Liver (tissue), 8 donors: ENCODE measurements at regions not wholly inside any gene's neighbourhood (a gene's known extent, or its start where the extent isn't known, plus 50 kb on each side); places are given as distances from the start of the nearest gene placed in this dataset.

Experiments
- DNase-seq: peaks from one replicate; pipeline ENCODE4 v3.0.0-alpha.2; 2017; ENCODE audit warnings: low spot score
- H3K27ac ChIP-seq, 2 donors: one replicate each; pipeline ENCODE4 v1.7.0; 2013; ENCODE audit warnings: inconsistent platforms in 2 of 2, low read length in 2 of 2, control low read depth in 1 of 2, low read depth in 1 of 2, mild to moderate bottlenecking in 1 of 2
- H3K27me3 ChIP-seq, 4 donors: one replicate each; pipeline versions ENCODE4 v1.6.1 to v1.7.0; 2013; ENCODE audit warnings: low read length in 3 of 4, inconsistent platforms in 1 of 4, mild to moderate bottlenecking in 1 of 4, moderate library complexity in 1 of 4; ENCODE audit not compliant: control insufficient read depth in 4 of 4, insufficient read depth in 4 of 4
- H3K36me3 ChIP-seq, 4 donors: one replicate each; pipeline versions ENCODE4 v1.6.1 to v1.7.0; 2013; ENCODE audit warnings: low read length in 3 of 4, mild to moderate bottlenecking in 3 of 4, low read depth in 1 of 4, moderate library complexity in 1 of 4; ENCODE audit not compliant: control insufficient read depth in 4 of 4, insufficient read depth in 3 of 4
- H3K4me1 ChIP-seq, 4 donors: one replicate each; pipeline versions ENCODE4 v1.6.1 to v1.7.0; 2013; ENCODE audit warnings: low read length in 3 of 4, mild to moderate bottlenecking in 3 of 4, moderate library complexity in 1 of 4; ENCODE audit not compliant: control insufficient read depth in 4 of 4, insufficient read depth in 4 of 4
- H3K4me3 ChIP-seq, 3 donors: one replicate each; pipeline versions ENCODE4 v1.6.1 to v1.7.0; 2013; ENCODE audit warnings: low read length in 3 of 3, control low read depth in 1 of 3, low read depth in 1 of 3, mild to moderate bottlenecking in 1 of 3
- H3K9ac ChIP-seq, 2 donors: one replicate each; pipeline ENCODE4 v1.7.0; 2013; ENCODE audit warnings: low read length in 2 of 2, mild to moderate bottlenecking in 2 of 2, moderate library complexity in 2 of 2, control low read depth in 1 of 2, low read depth in 1 of 2
- H3K9me3 ChIP-seq, 4 donors: one replicate each; pipeline versions ENCODE4 v1.6.1 to v1.7.0; 2013; ENCODE audit warnings: low read length in 3 of 4; ENCODE audit not compliant: control insufficient read depth in 4 of 4
- ATF3 ChIP-seq: IDR thresholded peaks from 2 replicates; pipeline ENCODE4 v1.6.1; 2016; ENCODE audit warnings: antibody characterized with exemption
- EGR1 ChIP-seq, 2 donors: IDR thresholded peaks; 2 replicates each; pipeline ENCODE4 v1.6.1; 2016 to 2018; ENCODE audit warnings: antibody characterized with exemption in 2 of 2, low read depth in 2 of 2
- FOXA1 ChIP-seq: IDR thresholded peaks from 2 replicates; pipeline ENCODE4 v1.6.1; 2016; ENCODE audit warnings: antibody characterized with exemption
- FOXA2 ChIP-seq: IDR thresholded peaks from 2 replicates; pipeline ENCODE4 v1.6.1; 2016; ENCODE audit warnings: antibody characterized with exemption
- GABPA ChIP-seq, 2 donors: IDR thresholded peaks in 1 of 2; conservative IDR thresholded peaks in 1 of 2; 2 replicates each; pipeline ENCODE4 v1.6.1; 2016; ENCODE audit warnings: antibody characterized with exemption in 2 of 2, mild to moderate bottlenecking in 1 of 2, moderate library complexity in 1 of 2
- HNF4A ChIP-seq, 2 donors: conservative IDR thresholded peaks; 2 replicates each; pipeline ENCODE4 v1.6.1; 2016; ENCODE audit warnings: antibody characterized with exemption in 2 of 2, mild to moderate bottlenecking in 2 of 2
- HNF4G ChIP-seq: IDR thresholded peaks from 2 replicates; pipeline ENCODE4 v1.6.1; 2016; ENCODE audit warnings: antibody characterized with exemption
- JUND ChIP-seq, 2 donors: IDR thresholded peaks; 2 replicates each; pipeline ENCODE4 v1.6.1; 2016; ENCODE audit warnings: antibody characterized with exemption in 2 of 2
- NR2F2 ChIP-seq: IDR thresholded peaks from 2 replicates; pipeline ENCODE4 v1.6.1; 2016; ENCODE audit warnings: antibody characterized with exemption
- RAD21 ChIP-seq, 2 donors: IDR thresholded peaks; 2 replicates each; pipeline ENCODE4 v1.6.1; 2016; ENCODE audit warnings: antibody characterized with exemption in 2 of 2, mild to moderate bottlenecking in 2 of 2
- REST ChIP-seq: IDR thresholded peaks from 2 replicates; pipeline ENCODE4 v1.6.1; 2016; ENCODE audit warnings: antibody characterized with exemption, mild to moderate bottlenecking
- RXRA ChIP-seq, 2 donors: IDR thresholded peaks; 2 replicates each; pipeline ENCODE4 v1.6.1; 2017 to 2018; ENCODE audit warnings: antibody characterized with exemption in 2 of 2, mild to moderate bottlenecking in 1 of 2
- SP1 ChIP-seq: IDR thresholded peaks from 2 replicates; pipeline ENCODE4 v1.6.1; 2018; ENCODE audit warnings: antibody characterized with exemption, mild to moderate bottlenecking
- TAF1 ChIP-seq: conservative IDR thresholded peaks from 2 replicates; pipeline ENCODE4 v1.6.1; 2016; ENCODE audit warnings: antibody characterized with exemption, mild to moderate bottlenecking
- YY1 ChIP-seq: IDR thresholded peaks from 2 replicates; pipeline ENCODE4 v1.6.1; 2016; ENCODE audit warnings: antibody characterized with exemption, mild to moderate bottlenecking
- WGBS: extraction: QIAGEN DNeasy Blood & Tissue Kit; methylation state at CpG from one replicate; pipeline ENCODE4 v1.1.7; 2013; 5-methylcytosine and 5-hydroxymethylcytosine counted together
- TF ChIP-seq, protein P1 (sequence below): IDR thresholded peaks from 2 replicates; pipeline ENCODE4 v1.6.1; 2016; ENCODE audit warnings: antibody characterized with exemption
- TF ChIP-seq, protein P2 (sequence below): IDR thresholded peaks from 2 replicates; pipeline ENCODE4 v1.6.1; 2016; ENCODE audit warnings: antibody characterized with exemption
- TF ChIP-seq, protein P3 (sequence below): fragments of 150-350 bp; IDR thresholded peaks from 2 replicates; pipeline ENCODE4 v1.5.1; 2017; ENCODE audit warnings: improper control_type of control experiment, low read depth, low read length; ENCODE audit not compliant: missing input control
- donor health status: healthy.
- donor health status: healthy.
- donor health status: healthy.
- donor health status: healthy.
- donor health status: healthy.

- H3K27me3 ChIP-seq: no peaks in the 10 kb centered on the region
- TF ChIP-seq NR2F2 (no peak), GABPA (IDR thresholded peaks at IDR 0.05 in 1 of 2, conservative IDR thresholded peaks at IDR 0.05 in 1 of 2) (no peak), HNF4G (no peak), ATF3 (no peak), EGR1 (IDR thresholded peaks at IDR 0.05; ENCODE audit: low read depth in 2 of 2) (no peak), SP1 (no peak), FOXA2 (no peak), REST (no peak), HNF4A (conservative IDR thresholded peaks at IDR 0.05) (no peak), JUND (IDR thresholded peaks at IDR 0.05) (no peak), FOXA1 (no peak), RXRA (IDR thresholded peaks at IDR 0.05) (no peak), RAD21 (IDR thresholded peaks at IDR 0.05) (no peak), YY1 (no peak), TAF1 (no peak)
- TF ChIP-seq, protein P1, sequence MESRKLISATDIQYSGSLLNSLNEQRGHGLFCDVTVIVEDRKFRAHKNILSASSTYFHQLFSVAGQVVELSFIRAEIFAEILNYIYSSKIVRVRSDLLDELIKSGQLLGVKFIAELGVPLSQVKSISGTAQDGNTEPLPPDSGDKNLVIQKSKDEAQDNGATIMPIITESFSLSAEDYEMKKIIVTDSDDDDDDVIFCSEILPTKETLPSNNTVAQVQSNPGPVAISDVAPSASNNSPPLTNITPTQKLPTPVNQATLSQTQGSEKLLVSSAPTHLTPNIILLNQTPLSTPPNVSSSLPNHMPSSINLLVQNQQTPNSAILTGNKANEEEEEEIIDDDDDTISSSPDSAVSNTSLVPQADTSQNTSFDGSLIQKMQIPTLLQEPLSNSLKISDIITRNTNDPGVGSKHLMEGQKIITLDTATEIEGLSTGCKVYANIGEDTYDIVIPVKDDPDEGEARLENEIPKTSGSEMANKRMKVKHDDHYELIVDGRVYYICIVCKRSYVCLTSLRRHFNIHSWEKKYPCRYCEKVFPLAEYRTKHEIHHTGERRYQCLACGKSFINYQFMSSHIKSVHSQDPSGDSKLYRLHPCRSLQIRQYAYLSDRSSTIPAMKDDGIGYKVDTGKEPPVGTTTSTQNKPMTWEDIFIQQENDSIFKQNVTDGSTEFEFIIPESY: no peak
- TF ChIP-seq, protein P2, sequence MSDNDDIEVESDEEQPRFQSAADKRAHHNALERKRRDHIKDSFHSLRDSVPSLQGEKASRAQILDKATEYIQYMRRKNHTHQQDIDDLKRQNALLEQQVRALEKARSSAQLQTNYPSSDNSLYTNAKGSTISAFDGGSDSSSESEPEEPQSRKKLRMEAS: no peak
- TF ChIP-seq, protein P3, sequence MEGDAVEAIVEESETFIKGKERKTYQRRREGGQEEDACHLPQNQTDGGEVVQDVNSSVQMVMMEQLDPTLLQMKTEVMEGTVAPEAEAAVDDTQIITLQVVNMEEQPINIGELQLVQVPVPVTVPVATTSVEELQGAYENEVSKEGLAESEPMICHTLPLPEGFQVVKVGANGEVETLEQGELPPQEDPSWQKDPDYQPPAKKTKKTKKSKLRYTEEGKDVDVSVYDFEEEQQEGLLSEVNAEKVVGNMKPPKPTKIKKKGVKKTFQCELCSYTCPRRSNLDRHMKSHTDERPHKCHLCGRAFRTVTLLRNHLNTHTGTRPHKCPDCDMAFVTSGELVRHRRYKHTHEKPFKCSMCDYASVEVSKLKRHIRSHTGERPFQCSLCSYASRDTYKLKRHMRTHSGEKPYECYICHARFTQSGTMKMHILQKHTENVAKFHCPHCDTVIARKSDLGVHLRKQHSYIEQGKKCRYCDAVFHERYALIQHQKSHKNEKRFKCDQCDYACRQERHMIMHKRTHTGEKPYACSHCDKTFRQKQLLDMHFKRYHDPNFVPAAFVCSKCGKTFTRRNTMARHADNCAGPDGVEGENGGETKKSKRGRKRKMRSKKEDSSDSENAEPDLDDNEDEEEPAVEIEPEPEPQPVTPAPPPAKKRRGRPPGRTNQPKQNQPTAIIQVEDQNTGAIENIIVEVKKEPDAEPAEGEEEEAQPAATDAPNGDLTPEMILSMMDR: no peak
- no peaks in the 10 kb centered on the region for H3K9me3 ChIP-seq
- H3K27ac ChIP-seq: no peak overlapping the region
- no peak overlapping the region for H3K4me3 ChIP-seq
- no peak overlapping the region for H3K9ac ChIP-seq
- no peaks in the 10 kb centered on the region for H3K36me3 ChIP-seq
- no peaks in the 10 kb centered on the region for H3K4me1 ChIP-seq
- 69% methylated on average over 11 of the region's 11 CpGs for WGBS
- no peak for DNase-seq
Measured at GRCh38 chr5:158234323-158235158, 375.6 kb upstream of the CLINT1 start.
